WTC11 (cell line): ENCODE measurements at regions not wholly inside any gene's neighbourhood (a gene's known extent, or its start where the extent isn't known, plus 50 kb on each side); places are given as distances from the start of the nearest gene placed in this dataset.

Experiments
- ATAC-seq: fragments of 200-7000 bp; cut with Tn5 transposase; 2 replicates; pipeline ENCODE4 v1.10.0; 2021; ENCODE audit warnings: mild to moderate bottlenecking, moderate library complexity
- CTCF ChIA-PET: fragments of 300-600 bp; sonication (Branson Sonifier 250); formaldehyde crosslinking; loops from one replicate; lab custom pipeline; 2021; ENCODE audit warnings: antibody characterized with exemption; lab: Charles Lee
- POLR2A ChIA-PET: fragments of 350-600 bp; sonication (Branson Sonifier 250); formaldehyde crosslinking; loops from one replicate; lab custom pipeline; 2021; ENCODE audit warnings: antibody characterized with exemption; lab: Charles Lee
- DNase-seq: peaks from one replicate; pipeline ENCODE4 v3.0.0; 2021; ENCODE audit warnings: low spot score
- H3K27ac Mint-ChIP-seq: 2 replicates; pipeline ENCODE4 v1.8.0; 2021; ENCODE audit warnings: mixed read lengths
- H3K27me3 Mint-ChIP-seq: 2 replicates; pipeline ENCODE4 v1.8.0; 2021; ENCODE audit warnings: low read depth, mild to moderate bottlenecking, moderate library complexity, mixed read lengths
- H3K36me3 Mint-ChIP-seq: 2 replicates; pipeline ENCODE4 v1.8.0; 2021; ENCODE audit warnings: mixed read lengths
- H3K4me1 Mint-ChIP-seq: 2 replicates; pipeline ENCODE4 v1.8.0; 2022; ENCODE audit warnings: mixed read lengths
- H3K4me3 Mint-ChIP-seq: 2 replicates; pipeline ENCODE4 v1.8.0; 2021; ENCODE audit warnings: mild to moderate bottlenecking, moderate library complexity, mixed read lengths
- H3K9me3 Mint-ChIP-seq: 2 replicates; pipeline ENCODE4 v1.8.0; 2021; ENCODE audit warnings: mixed read lengths
- ELF4 ChIP-seq: sonication (generic); formaldehyde crosslinking; IDR thresholded peaks from 2 replicates; pipeline ENCODE4 v1.8.1; 2022; ENCODE audit warnings: low read depth, mild to moderate bottlenecking, moderate library complexity, missing genetic modification reagents
- ETV6 ChIP-seq: sonication (generic); formaldehyde crosslinking; IDR thresholded peaks from 2 replicates; pipeline ENCODE4 v1.8.1; 2022; ENCODE audit warnings: mild to moderate bottlenecking, missing genetic modification reagents
- FOXP1 ChIP-seq: sonication (generic); formaldehyde crosslinking; IDR thresholded peaks from 2 replicates; pipeline ENCODE4 v1.8.0; 2022; ENCODE audit warnings: missing genetic modification reagents, mild to moderate bottlenecking, moderate library complexity, borderline replicate concordance
- MXD4 ChIP-seq: fragments of 250-450 bp; sonication (Bioruptor Pico); IDR thresholded peaks from 2 replicates; pipeline ENCODE4 v1.8.0; 2021; ENCODE audit warnings: mild to moderate bottlenecking, moderate library complexity, borderline replicate concordance
- SOX15 ChIP-seq: fragments of 250-450 bp; sonication (Bioruptor Pico); IDR thresholded peaks from 2 replicates; pipeline ENCODE4 v1.9.0; 2021; ENCODE audit warnings: mild to moderate bottlenecking
- ZNF121 ChIP-seq: sonication (generic); formaldehyde crosslinking; IDR thresholded peaks from 2 replicates; pipeline ENCODE4 v1.8.0; 2023; ENCODE audit warnings: missing genetic modification reagents
- TF ChIP-seq, protein P1 (sequence below): sonication (generic); formaldehyde crosslinking; IDR thresholded peaks from 2 replicates; pipeline ENCODE4 v1.8.0; 2023; ENCODE audit warnings: mild to moderate bottlenecking, missing genetic modification reagents
- TF ChIP-seq, protein P2 (sequence below): sonication (generic); formaldehyde crosslinking; IDR thresholded peaks from 2 replicates; pipeline ENCODE4 v1.8.1; 2022; ENCODE audit warnings: low read depth, mild to moderate bottlenecking, moderate library complexity, missing genetic modification reagents, borderline replicate concordance
- TF ChIP-seq, protein P3 (sequence below): fragments of 250-450 bp; sonication (Bioruptor Pico); conservative IDR thresholded peaks from 2 replicates; pipeline ENCODE4 v1.9.0; 2021; ENCODE audit warnings: mild to moderate bottlenecking
- TF ChIP-seq, protein P4 (sequence below): sonication (generic); formaldehyde crosslinking; IDR thresholded peaks from 2 replicates; pipeline ENCODE4 v1.8.0; 2022; ENCODE audit warnings: missing genetic modification reagents
- TF ChIP-seq, protein P5 (sequence below): sonication (generic); formaldehyde crosslinking; IDR thresholded peaks from 2 replicates; pipeline ENCODE4 v1.8.1; 2023; ENCODE audit warnings: mild to moderate bottlenecking, missing genetic modification reagents, moderate library complexity

DNA sequence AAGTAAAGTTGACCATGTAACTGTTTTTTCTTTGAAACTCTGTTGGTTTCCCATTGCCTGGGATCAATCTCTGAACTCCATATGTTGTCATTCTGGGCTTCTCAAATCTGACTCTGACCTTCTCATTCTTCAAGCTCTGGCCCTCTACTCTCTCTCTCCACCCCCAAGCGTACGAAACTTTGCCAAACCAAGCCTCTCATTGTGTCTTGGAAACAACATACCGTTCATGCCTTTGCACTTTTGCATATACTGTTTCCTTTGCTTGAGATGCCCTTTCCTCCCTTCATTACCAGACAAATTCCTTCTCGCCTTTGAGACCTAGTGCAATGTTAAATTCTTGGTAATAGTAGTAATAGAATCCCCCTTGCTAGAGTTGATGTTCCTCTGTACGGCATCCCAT, 113.7 kb downstream of the OLFM4 start:
- no peak for DNase-seq
- H3K4me3 Mint-ChIP-seq: no peak overlapping the region

DNA sequence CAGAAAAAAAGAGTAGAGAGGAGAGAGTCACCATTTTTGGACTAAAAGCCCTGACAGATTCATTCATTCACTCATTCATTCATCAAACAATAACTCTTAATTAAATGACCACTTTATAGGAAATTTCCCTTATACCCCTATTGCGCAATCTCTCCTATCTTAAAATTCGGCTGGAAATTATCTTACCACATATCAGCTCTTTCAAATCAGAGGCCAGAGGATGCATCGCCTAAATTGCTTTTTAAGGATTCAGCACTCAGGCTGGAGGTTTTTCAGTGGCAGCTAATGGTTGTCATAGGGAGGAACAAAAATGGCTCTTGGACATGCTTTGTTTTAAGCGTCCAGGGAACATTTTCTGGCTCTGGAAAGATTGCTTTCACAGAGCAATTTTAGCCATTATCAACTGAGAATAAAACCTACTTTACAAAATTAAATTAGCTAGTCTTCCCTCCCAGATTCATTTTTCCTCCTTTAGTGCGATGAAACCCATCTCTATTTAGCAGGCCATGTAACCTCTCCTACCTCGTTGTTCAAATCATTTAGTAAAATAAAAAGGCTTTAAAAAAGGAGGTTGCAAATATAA, 115.2 kb downstream of the OLFM4 start:
- TF ChIP-seq ZNF121 (CRISPR knock-in tag) (no peak), MXD4 (CRISPR knock-in tag) (no peak), SOX15 (CRISPR knock-in tag) (no peak), ELF4 (CRISPR knock-in tag) (no peak), FOXP1 (CRISPR knock-in tag) (no peak), ETV6 (CRISPR knock-in tag) (no peak)
- TF ChIP-seq, protein P1, sequence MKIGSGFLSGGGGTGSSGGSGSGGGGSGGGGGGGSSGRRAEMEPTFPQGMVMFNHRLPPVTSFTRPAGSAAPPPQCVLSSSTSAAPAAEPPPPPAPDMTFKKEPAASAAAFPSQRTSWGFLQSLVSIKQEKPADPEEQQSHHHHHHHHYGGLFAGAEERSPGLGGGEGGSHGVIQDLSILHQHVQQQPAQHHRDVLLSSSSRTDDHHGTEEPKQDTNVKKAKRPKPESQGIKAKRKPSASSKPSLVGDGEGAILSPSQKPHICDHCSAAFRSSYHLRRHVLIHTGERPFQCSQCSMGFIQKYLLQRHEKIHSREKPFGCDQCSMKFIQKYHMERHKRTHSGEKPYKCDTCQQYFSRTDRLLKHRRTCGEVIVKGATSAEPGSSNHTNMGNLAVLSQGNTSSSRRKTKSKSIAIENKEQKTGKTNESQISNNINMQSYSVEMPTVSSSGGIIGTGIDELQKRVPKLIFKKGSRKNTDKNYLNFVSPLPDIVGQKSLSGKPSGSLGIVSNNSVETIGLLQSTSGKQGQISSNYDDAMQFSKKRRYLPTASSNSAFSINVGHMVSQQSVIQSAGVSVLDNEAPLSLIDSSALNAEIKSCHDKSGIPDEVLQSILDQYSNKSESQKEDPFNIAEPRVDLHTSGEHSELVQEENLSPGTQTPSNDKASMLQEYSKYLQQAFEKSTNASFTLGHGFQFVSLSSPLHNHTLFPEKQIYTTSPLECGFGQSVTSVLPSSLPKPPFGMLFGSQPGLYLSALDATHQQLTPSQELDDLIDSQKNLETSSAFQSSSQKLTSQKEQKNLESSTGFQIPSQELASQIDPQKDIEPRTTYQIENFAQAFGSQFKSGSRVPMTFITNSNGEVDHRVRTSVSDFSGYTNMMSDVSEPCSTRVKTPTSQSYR (CRISPR knock-in tag): no peak
- TF ChIP-seq, protein P2, sequence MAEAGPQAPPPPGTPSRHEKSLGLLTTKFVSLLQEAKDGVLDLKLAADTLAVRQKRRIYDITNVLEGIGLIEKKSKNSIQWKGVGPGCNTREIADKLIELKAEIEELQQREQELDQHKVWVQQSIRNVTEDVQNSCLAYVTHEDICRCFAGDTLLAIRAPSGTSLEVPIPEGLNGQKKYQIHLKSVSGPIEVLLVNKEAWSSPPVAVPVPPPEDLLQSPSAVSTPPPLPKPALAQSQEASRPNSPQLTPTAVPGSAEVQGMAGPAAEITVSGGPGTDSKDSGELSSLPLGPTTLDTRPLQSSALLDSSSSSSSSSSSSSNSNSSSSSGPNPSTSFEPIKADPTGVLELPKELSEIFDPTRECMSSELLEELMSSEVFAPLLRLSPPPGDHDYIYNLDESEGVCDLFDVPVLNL (CRISPR knock-in tag): no peak
- TF ChIP-seq, protein P3, sequence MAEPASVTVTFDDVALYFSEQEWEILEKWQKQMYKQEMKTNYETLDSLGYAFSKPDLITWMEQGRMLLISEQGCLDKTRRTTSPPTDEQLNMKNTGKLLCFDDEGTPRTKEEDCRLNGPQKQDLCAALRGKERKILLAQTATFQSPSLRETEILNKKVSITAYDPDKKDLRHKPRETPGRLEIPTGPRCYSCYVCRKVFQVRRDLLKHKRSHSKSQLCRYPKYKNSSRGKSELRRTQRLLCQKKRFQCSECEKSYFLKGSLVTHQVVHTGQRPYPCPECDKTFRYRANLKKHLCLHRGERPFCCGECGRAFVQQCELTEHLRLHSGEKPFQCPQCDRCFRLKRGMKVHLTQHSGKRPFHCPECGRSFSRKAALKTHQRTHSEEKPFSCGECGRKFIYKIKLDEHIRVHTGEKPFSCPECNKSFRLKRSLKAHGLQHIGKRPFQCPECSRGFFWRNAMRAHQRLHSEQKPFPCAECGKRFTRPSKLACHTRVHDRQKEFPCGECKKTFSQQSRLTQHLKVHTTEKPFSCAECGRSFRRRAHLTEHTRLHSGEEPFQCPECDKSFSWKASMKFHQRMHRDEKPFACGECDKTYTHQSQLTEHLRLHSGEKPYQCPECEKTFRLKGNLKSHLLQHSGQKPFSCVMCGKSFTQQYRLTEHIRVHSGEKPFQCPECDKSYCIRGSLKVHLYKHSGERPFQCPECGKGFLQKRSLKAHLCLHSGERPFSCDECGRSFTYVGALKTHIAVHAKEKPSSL (CRISPR knock-in tag): no peak
- TF ChIP-seq, protein P4, sequence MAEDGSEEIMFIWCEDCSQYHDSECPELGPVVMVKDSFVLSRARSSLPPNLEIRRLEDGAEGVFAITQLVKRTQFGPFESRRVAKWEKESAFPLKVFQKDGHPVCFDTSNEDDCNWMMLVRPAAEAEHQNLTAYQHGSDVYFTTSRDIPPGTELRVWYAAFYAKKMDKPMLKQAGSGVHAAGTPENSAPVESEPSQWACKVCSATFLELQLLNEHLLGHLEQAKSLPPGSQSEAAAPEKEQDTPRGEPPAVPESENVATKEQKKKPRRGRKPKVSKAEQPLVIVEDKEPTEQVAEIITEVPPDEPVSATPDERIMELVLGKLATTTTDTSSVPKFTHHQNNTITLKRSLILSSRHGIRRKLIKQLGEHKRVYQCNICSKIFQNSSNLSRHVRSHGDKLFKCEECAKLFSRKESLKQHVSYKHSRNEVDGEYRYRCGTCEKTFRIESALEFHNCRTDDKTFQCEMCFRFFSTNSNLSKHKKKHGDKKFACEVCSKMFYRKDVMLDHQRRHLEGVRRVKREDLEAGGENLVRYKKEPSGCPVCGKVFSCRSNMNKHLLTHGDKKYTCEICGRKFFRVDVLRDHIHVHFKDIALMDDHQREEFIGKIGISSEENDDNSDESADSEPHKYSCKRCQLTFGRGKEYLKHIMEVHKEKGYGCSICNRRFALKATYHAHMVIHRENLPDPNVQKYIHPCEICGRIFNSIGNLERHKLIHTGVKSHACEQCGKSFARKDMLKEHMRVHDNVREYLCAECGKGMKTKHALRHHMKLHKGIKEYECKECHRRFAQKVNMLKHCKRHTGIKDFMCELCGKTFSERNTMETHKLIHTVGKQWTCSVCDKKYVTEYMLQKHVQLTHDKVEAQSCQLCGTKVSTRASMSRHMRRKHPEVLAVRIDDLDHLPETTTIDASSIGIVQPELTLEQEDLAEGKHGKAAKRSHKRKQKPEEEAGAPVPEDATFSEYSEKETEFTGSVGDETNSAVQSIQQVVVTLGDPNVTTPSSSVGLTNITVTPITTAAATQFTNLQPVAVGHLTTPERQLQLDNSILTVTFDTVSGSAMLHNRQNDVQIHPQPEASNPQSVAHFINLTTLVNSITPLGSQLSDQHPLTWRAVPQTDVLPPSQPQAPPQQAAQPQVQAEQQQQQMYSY (CRISPR knock-in tag): no peak
- TF ChIP-seq, protein P5, sequence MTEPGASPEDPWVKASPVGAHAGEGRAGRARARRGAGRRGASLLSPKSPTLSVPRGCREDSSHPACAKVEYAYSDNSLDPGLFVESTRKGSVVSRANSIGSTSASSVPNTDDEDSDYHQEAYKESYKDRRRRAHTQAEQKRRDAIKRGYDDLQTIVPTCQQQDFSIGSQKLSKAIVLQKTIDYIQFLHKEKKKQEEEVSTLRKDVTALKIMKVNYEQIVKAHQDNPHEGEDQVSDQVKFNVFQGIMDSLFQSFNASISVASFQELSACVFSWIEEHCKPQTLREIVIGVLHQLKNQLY (CRISPR knock-in tag): no peak
- POLR2A ChIA-PET: no interaction called here
- DNase-seq: no peak
- CTCF ChIA-PET: interaction anchor here (1.0 to 1.1 kb wide), 2 partner anchors 58 to 176 kb away, joined by 3 to 5 read pairs; no protein-coding TSS in a partner anchor
- no peaks in the 10 kb centered on the region for H3K27me3 Mint-ChIP-seq
- peaks cover 16% of the 10 kb centered on the region for H3K4me1 Mint-ChIP-seq
- H3K9me3 Mint-ChIP-seq: no peaks in the 10 kb centered on the region
- no peak overlapping the region for H3K27ac Mint-ChIP-seq
- H3K4me3 Mint-ChIP-seq: no peak overlapping the region
- H3K36me3 Mint-ChIP-seq: no peaks in the 10 kb centered on the region
- ATAC-seq: no peak

More for the DNA sequence above, 113.7 kb downstream of the OLFM4 start:
- H3K36me3 Mint-ChIP-seq: no peaks in the 10 kb centered on the region
- H3K4me1 Mint-ChIP-seq: peaks cover 22% of the 10 kb centered on the region
- CTCF ChIA-PET: interaction anchor here (2.6 kb wide), 1 partner anchor 9 kb away, joined by 19 read pairs; no protein-coding TSS in a partner anchor
- no peaks in the 10 kb centered on the region for H3K9me3 Mint-ChIP-seq
- H3K27me3 Mint-ChIP-seq: no peaks in the 10 kb centered on the region
- no peak overlapping the region for H3K27ac Mint-ChIP-seq
- TF ChIP-seq, protein P5 (CRISPR knock-in tag): no peak
- TF ChIP-seq, protein P3 (CRISPR knock-in tag): no peak
- no peak for ATAC-seq
- POLR2A ChIA-PET: no interaction called here
